GM23338 (cell line): ENCODE measurements at regions not wholly inside any gene's neighbourhood (a gene's known extent, or its start where the extent isn't known, plus 50 kb on each side); places are given as distances from the start of the nearest gene placed in this dataset.

Source experiments
- ATAC-seq: fragments of 200-7000 bp; cut with Tn5 transposase; 3 replicates; pipeline ENCODE4 v1.9.1; 2020
- DNase-seq: peaks from one replicate; pipeline ENCODE4 v3.0.0-alpha.2; 2015; ENCODE audit warnings: low spot score
- H2AFZ ChIP-seq: fragments of 200-600 bp; sonication (generic); 2 replicates; pipeline ENCODE4 v1.8.0; 2016; ENCODE audit warnings: antibody characterized with exemption, mild to moderate bottlenecking, moderate library complexity
- H3F3A ChIP-seq: fragments of 200-600 bp; sonication (generic); replicated peaks from 2 replicates; pipeline ENCODE4 v1.8.0; 2017; ENCODE audit warnings: antibody characterized with exemption, mixed run types, low read depth
- H3K27ac ChIP-seq: fragments of 200-600 bp; sonication (generic); 2 replicates; pipeline ENCODE4 v1.6.1; 2016; ENCODE audit warnings: low read depth
- H3K27me3 ChIP-seq: fragments of 200-600 bp; sonication (generic); 2 replicates; pipeline ENCODE4 v1.8.0; 2016; ENCODE audit warnings: mild to moderate bottlenecking, mixed run types, moderate library complexity; ENCODE audit not compliant: insufficient read depth
- H3K36me3 ChIP-seq: fragments of 200-600 bp; sonication (generic); 2 replicates; pipeline ENCODE4 v1.8.0; 2016; ENCODE audit warnings: mild to moderate bottlenecking; ENCODE audit not compliant: insufficient read depth
- H3K4me1 ChIP-seq: fragments of 200-600 bp; sonication (generic); 2 replicates; pipeline ENCODE4 v1.8.0; 2016; ENCODE audit warnings: mild to moderate bottlenecking, moderate library complexity; ENCODE audit not compliant: insufficient read depth
- H3K4me2 ChIP-seq: fragments of 200-600 bp; sonication (generic); 2 replicates; pipeline ENCODE4 v1.7.1; 2017; ENCODE audit warnings: mixed run types
- H3K4me3 ChIP-seq: fragments of 200-600 bp; sonication (generic); 2 replicates; pipeline ENCODE4 v1.6.1; 2016; ENCODE audit warnings: mixed run types
- H3K79me2 ChIP-seq: fragments of 200-600 bp; sonication (generic); replicated peaks from 2 replicates; pipeline ENCODE4 v1.8.0; 2017; ENCODE audit warnings: mild to moderate bottlenecking; ENCODE audit not compliant: insufficient read depth
- H3K9me2 ChIP-seq: fragments of 200-600 bp; sonication (generic); 2 replicates; pipeline ENCODE4 v1.8.0; 2017; ENCODE audit not compliant: insufficient read depth
- H4K20me1 ChIP-seq: fragments of 200-600 bp; sonication (generic); replicated peaks from 2 replicates; pipeline ENCODE4 v1.8.0; 2017; ENCODE audit warnings: mild to moderate bottlenecking; ENCODE audit not compliant: insufficient read depth
- H3K27ac Mint-ChIP-seq: 2 replicates; pipeline ENCODE4 v1.8.0; 2020; ENCODE audit warnings: inconsistent platforms, mild to moderate bottlenecking, moderate library complexity, mixed read lengths
- H3K27me3 Mint-ChIP-seq: 3 replicates; pipeline ENCODE4 v1.8.0; 2022; ENCODE audit warnings: low read depth, mild to moderate bottlenecking, moderate library complexity, mixed read lengths, inconsistent platforms; ENCODE audit not compliant: insufficient read depth, poor library complexity
- H3K36me3 Mint-ChIP-seq: 3 replicates; pipeline ENCODE4 v1.8.0; 2021; ENCODE audit warnings: low read depth, mild to moderate bottlenecking, inconsistent platforms, moderate library complexity, mixed read lengths
- H3K4me1 Mint-ChIP-seq: 3 replicates; pipeline ENCODE4 v1.8.0; 2020; ENCODE audit warnings: mild to moderate bottlenecking, inconsistent platforms, mixed read lengths
- H3K4me3 Mint-ChIP-seq: 3 replicates; pipeline ENCODE4 v1.8.0; 2021; ENCODE audit warnings: moderate library complexity, mild to moderate bottlenecking, inconsistent platforms, mixed read lengths
- H3K9me3 Mint-ChIP-seq: 3 replicates; pipeline ENCODE4 v1.8.0; 2020; ENCODE audit warnings: moderate library complexity, mild to moderate bottlenecking, inconsistent platforms, mixed read lengths
- CREB1 ChIP-seq: fragments of 250-450 bp; sonication (Bioruptor Pico); IDR thresholded peaks from 2 replicates; pipeline ENCODE4 v1.5.0; 2020; ENCODE audit warnings: low read depth, mild to moderate bottlenecking, moderate library complexity
- NANOG ChIP-seq: IDR thresholded peaks from 2 replicates; pipeline ENCODE4 v1.6.1; 2016; ENCODE audit warnings: antibody characterized with exemption, borderline replicate concordance
- STAT1 ChIP-seq: IDR thresholded peaks from one replicate; pipeline ENCODE4 v1.6.1; 2016; ENCODE audit warnings: antibody characterized with exemption; ENCODE audit not compliant: unreplicated experiment
- ZNF331 ChIP-seq: fragments of 250-450 bp; sonication (Bioruptor Pico); IDR thresholded peaks from 2 replicates; pipeline ENCODE4 v1.5.0; 2020; ENCODE audit warnings: low read depth, mild to moderate bottlenecking, moderate library complexity
- ZNF462 ChIP-seq: fragments of 250-450 bp; sonication (Bioruptor Pico); IDR thresholded peaks from 2 replicates; pipeline ENCODE4 v1.5.0; 2020; ENCODE audit warnings: mild to moderate bottlenecking, moderate library complexity
- TF ChIP-seq, protein P1 (sequence below): IDR thresholded peaks from one replicate; pipeline ENCODE4 v1.6.1; 2018; ENCODE audit warnings: antibody characterized with exemption; ENCODE audit not compliant: unreplicated experiment
- TF ChIP-seq, protein P2 (sequence below): IDR thresholded peaks from 2 replicates; pipeline ENCODE4 v1.6.1; 2016; ENCODE audit warnings: antibody characterized with exemption

DNA sequence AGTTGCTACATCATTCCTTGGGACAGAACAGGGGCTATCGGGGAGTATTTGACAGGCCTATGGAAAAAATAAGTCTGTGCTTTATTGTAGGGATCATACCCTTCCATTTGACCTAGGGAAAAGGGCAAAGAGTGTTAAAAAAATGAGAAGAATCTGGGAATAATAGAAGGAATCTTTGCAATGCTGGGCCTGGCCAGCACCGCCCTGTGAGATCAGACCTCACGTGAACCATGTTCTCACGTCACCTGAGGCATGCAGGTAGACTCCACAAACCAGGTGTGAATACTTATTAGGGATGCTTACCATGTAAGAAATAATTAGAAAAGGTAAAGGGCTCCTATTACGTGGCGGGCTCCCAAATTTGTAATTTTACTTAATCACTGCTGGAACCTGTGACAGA lies 177.5 kb upstream of the GATA6 start (continued):
- TF ChIP-seq ZNF462 (CRISPR knock-in tag) (no peak), ZNF331 (CRISPR knock-in tag) (no peak), NANOG (no peak), CREB1 (no peak)
- TF ChIP-seq, protein P1, sequence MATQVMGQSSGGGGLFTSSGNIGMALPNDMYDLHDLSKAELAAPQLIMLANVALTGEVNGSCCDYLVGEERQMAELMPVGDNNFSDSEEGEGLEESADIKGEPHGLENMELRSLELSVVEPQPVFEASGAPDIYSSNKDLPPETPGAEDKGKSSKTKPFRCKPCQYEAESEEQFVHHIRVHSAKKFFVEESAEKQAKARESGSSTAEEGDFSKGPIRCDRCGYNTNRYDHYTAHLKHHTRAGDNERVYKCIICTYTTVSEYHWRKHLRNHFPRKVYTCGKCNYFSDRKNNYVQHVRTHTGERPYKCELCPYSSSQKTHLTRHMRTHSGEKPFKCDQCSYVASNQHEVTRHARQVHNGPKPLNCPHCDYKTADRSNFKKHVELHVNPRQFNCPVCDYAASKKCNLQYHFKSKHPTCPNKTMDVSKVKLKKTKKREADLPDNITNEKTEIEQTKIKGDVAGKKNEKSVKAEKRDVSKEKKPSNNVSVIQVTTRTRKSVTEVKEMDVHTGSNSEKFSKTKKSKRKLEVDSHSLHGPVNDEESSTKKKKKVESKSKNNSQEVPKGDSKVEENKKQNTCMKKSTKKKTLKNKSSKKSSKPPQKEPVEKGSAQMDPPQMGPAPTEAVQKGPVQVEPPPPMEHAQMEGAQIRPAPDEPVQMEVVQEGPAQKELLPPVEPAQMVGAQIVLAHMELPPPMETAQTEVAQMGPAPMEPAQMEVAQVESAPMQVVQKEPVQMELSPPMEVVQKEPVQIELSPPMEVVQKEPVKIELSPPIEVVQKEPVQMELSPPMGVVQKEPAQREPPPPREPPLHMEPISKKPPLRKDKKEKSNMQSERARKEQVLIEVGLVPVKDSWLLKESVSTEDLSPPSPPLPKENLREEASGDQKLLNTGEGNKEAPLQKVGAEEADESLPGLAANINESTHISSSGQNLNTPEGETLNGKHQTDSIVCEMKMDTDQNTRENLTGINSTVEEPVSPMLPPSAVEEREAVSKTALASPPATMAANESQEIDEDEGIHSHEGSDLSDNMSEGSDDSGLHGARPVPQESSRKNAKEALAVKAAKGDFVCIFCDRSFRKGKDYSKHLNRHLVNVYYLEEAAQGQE: no peak

DNA sequence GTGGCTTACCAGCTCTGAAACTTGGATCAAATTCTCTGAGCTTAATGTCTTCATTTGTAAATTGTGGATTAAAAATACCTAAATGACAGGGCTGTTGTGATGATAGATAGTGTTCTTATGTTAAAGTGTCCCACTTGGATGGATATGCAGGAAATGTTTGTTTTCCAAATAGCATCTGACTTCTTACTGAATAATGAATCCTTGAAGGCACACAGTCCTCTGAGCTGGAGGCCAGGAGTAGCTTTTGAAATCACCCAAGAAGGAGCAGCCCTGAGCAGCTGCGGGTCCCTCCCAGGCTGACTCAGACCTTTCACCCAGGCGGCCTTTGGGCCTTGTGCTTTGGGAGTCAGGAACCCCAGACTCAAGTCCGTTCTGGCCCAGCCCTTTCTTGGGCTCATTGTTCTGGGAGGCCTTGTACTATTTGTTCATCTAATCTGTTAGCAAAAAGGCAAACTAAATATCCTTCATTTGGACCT lies 173.0 kb upstream of the GATA6 start:
- Histone ChIP-seq H3K9me2 (no peaks in the 10 kb centered on the region), H3K27me3 (peaks cover 11% of the 10 kb centered on the region), H2AFZ (no peak overlapping the region; the same call in 1 of the 2 replicates), H3K27ac (no peak overlapping the region), H3K36me3 (no peaks in the 10 kb centered on the region), H3F3A (no peaks in the 10 kb centered on the region), H3K4me3 (no peak overlapping the region), H3K79me2 (no peaks in the 10 kb centered on the region), H3K4me1 (peaks cover 4% of the 10 kb centered on the region), H4K20me1 (no peaks in the 10 kb centered on the region), H3K4me2 (no peak overlapping the region; the same call in 1 of the 2 replicates)
- no peak overlapping the region for H3K4me3 Mint-ChIP-seq
- no peak for DNase-seq
- H3K4me1 Mint-ChIP-seq: peaks cover 16% of the 10 kb centered on the region
- H3K27ac Mint-ChIP-seq: no peak overlapping the region
- no peak for ATAC-seq
- H3K9me3 Mint-ChIP-seq: no peaks in the 10 kb centered on the region
- no peaks in the 10 kb centered on the region for H3K36me3 Mint-ChIP-seq
- peaks cover 11% of the 10 kb centered on the region for H3K27me3 Mint-ChIP-seq
- TF ChIP-seq ZNF331 (CRISPR knock-in tag) (no peak), STAT1 (no peak)
- TF ChIP-seq, protein P2, sequence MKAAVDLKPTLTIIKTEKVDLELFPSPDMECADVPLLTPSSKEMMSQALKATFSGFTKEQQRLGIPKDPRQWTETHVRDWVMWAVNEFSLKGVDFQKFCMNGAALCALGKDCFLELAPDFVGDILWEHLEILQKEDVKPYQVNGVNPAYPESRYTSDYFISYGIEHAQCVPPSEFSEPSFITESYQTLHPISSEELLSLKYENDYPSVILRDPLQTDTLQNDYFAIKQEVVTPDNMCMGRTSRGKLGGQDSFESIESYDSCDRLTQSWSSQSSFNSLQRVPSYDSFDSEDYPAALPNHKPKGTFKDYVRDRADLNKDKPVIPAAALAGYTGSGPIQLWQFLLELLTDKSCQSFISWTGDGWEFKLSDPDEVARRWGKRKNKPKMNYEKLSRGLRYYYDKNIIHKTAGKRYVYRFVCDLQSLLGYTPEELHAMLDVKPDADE: no peak
